ENCODE measurements at regions not wholly inside any gene's neighbourhood (a gene's known extent, or its start where the extent isn't known, plus 50 kb on each side); places are given as distances from the start of the nearest gene placed in this dataset.

- TF ChIP-seq SUZ12 (IDR thresholded peaks at IDR 0.05; ENCODE audit: low read length) (no peak), SRF (IDR thresholded peaks at IDR 0.05; ENCODE audit: low read depth, low read length) (no peak), GABPA (IDR thresholded peaks at IDR 0.05; ENCODE audit: borderline replicate concordance, insufficient read depth, low read length) (no peak), CHD7 (IDR thresholded peaks at IDR 0.05; ENCODE audit: insufficient replicate concordance, low read length) (no peak), POLR2A (IDR thresholded peaks at IDR 0.05; ENCODE audit: control extremely low read depth in 1 of 2, low read depth in 2 of 2, low read length in 2 of 2) (no peak), USF2 (IDR thresholded peaks at IDR 0.05; ENCODE audit: low read length) (no peak), RNF2 (IDR thresholded peaks at IDR 0.05; ENCODE audit: borderline replicate concordance, low read depth, low read length, missing control alignments, poor library complexity, severe bottlenecking) (no peak)
These were observed 66.8 kb downstream of the BOD1 start (continued) for GRCh38 chr5:173549644-173550043.

Measured in H1 (cell line).